HEK293 (cell line): ENCODE measurements at regions not wholly inside any gene's neighbourhood (a gene's known extent, or its start where the extent isn't known, plus 50 kb on each side); places are given as distances from the start of the nearest gene placed in this dataset.

Experiments
- CTCF ChIA-PET: fragments of 350-600 bp; formaldehyde crosslinking; extraction: SDS; loops from one replicate; lab custom pipeline; 2021; ENCODE audit warnings: antibody characterized with exemption; lab: Yijun Ruan, JAX
- POLR2A ChIA-PET: fragments of 300-600 bp; formaldehyde crosslinking; extraction: SDS; loops from one replicate; lab custom pipeline; 2020; ENCODE audit warnings: antibody characterized with exemption, inconsistent platforms; lab: Yijun Ruan, JAX
- H3K27ac ChIP-seq: fragments of 200-500 bp; sonication (Bioruptor generic); 2 replicates; pipeline ENCODE4 v1.5.1; 2014; ENCODE audit warnings: low read depth, low read length, control low read depth, inconsistent platforms; ENCODE audit errors: extremely low read depth
- H3K36me3 ChIP-seq, 2 experiments: fragments of 200-500 bp in 1 of 2; sonication (Bioruptor generic) in 1 of 2; 1 replicate in 1 of 2; 2 replicates in 1 of 2; pipeline ENCODE4 v1.5.1; 2014 to 2017; ENCODE audit warnings: inconsistent platforms in 2 of 2, low read length in 2 of 2; ENCODE audit not compliant: control insufficient read depth in 2 of 2, insufficient read depth in 1 of 2
- H3K4me1 ChIP-seq: fragments of 200-500 bp; sonication (Bioruptor generic); 2 replicates; pipeline ENCODE4 v1.5.1; 2014; ENCODE audit warnings: mild to moderate bottlenecking, low read length, inconsistent platforms; ENCODE audit not compliant: control insufficient read depth, insufficient read depth
- H3K4me3 ChIP-seq: 2 replicates; pipeline ENCODE4 v1.5.1; 2011; ENCODE audit warnings: low read depth, mild to moderate bottlenecking, control low read depth, low read length, moderate library complexity
- H3K9me3 ChIP-seq: fragments of 200-500 bp; sonication (Bioruptor generic); 2 replicates; pipeline ENCODE4 v1.5.1; 2014; ENCODE audit warnings: low read depth, low read length, inconsistent platforms; ENCODE audit not compliant: control insufficient read depth, insufficient read depth
- KLF10 ChIP-seq: fragments of 450-650 bp; IDR thresholded peaks from 2 replicates; pipeline ENCODE4 v1.5.1; 2018; ENCODE audit warnings: missing biosample characterization, mild to moderate bottlenecking, missing genetic modification characterization
- KLF16 ChIP-seq: fragments of 450-650 bp; formaldehyde crosslinking; IDR thresholded peaks from 2 replicates; pipeline ENCODE4 v1.5.1; 2017; ENCODE audit warnings: missing biosample characterization, missing genetic modification characterization
- MEIS1 ChIP-seq: sonication (generic); formaldehyde crosslinking; IDR thresholded peaks from 2 replicates; pipeline ENCODE4 v1.8.1; 2022; ENCODE audit warnings: missing genetic modification reagents, mild to moderate bottlenecking, borderline replicate concordance
- RBAK ChIP-seq: fragments of 450-650 bp; formaldehyde crosslinking; IDR thresholded peaks from 2 replicates; pipeline ENCODE4 v1.5.1; 2016; ENCODE audit warnings: missing biosample characterization, missing genetic modification characterization
- SCRT2 ChIP-seq: fragments of 450-650 bp; formaldehyde crosslinking; IDR thresholded peaks from 2 replicates; pipeline ENCODE4 v1.5.1; 2016; ENCODE audit warnings: missing biosample characterization, missing genetic modification characterization
- SP7 ChIP-seq: fragments of 450-650 bp; formaldehyde crosslinking; IDR thresholded peaks from 2 replicates; pipeline ENCODE4 v1.5.1; 2016; ENCODE audit warnings: missing biosample characterization, missing genetic modification characterization
- YY1 ChIP-seq: fragments of 450-650 bp; formaldehyde crosslinking; IDR thresholded peaks from 2 replicates; pipeline ENCODE4 v1.5.1; 2018; ENCODE audit warnings: missing biosample characterization, missing genetic modification characterization
- ZBTB8A ChIP-seq: fragments of 450-650 bp; formaldehyde crosslinking; IDR thresholded peaks from 2 replicates; pipeline ENCODE4 v1.5.1; 2016; ENCODE audit warnings: missing biosample characterization, missing genetic modification characterization
- ZFP3 ChIP-seq: fragments of 450-650 bp; formaldehyde crosslinking; IDR thresholded peaks from 2 replicates; pipeline ENCODE4 v1.5.1; 2016; ENCODE audit warnings: low read depth, missing biosample characterization, missing genetic modification characterization
- ZNF114 ChIP-seq: fragments of 450-650 bp; formaldehyde crosslinking; IDR thresholded peaks from 2 replicates; pipeline ENCODE4 v1.5.0; 2017; ENCODE audit warnings: missing biosample characterization, missing genetic modification characterization
- ZNF138 ChIP-seq: fragments of 450-650 bp; formaldehyde crosslinking; IDR thresholded peaks from 2 replicates; pipeline ENCODE4 v1.5.1; 2016; ENCODE audit warnings: missing biosample characterization, missing genetic modification characterization, borderline replicate concordance
- ZNF23 ChIP-seq: fragments of 450-650 bp; formaldehyde crosslinking; IDR thresholded peaks from 2 replicates; pipeline ENCODE4 v1.5.1; 2016; ENCODE audit warnings: missing biosample characterization, missing genetic modification characterization, borderline replicate concordance
- ZNF354C ChIP-seq: fragments of 450-650 bp; formaldehyde crosslinking; IDR thresholded peaks from 2 replicates; pipeline ENCODE4 v1.5.1; 2016; ENCODE audit warnings: missing biosample characterization, missing genetic modification characterization, low read depth, borderline replicate concordance
- ZNF585B ChIP-seq: fragments of 450-650 bp; formaldehyde crosslinking; IDR thresholded peaks from 2 replicates; pipeline ENCODE4 v1.5.1; 2016; ENCODE audit warnings: missing biosample characterization, missing genetic modification characterization
- ZNF658 ChIP-seq: fragments of 450-650 bp; formaldehyde crosslinking; IDR thresholded peaks from 2 replicates; pipeline ENCODE4; 2016; ENCODE audit warnings: missing biosample characterization, missing genetic modification characterization
- ZNF677 ChIP-seq: fragments of 450-650 bp; IDR thresholded peaks from 2 replicates; pipeline ENCODE4 v1.5.0; 2018; ENCODE audit warnings: missing biosample characterization, mild to moderate bottlenecking, missing genetic modification characterization, moderate library complexity
- ZNF704 ChIP-seq: fragments of 450-650 bp; formaldehyde crosslinking; IDR thresholded peaks from 2 replicates; pipeline ENCODE4 v1.5.1; 2016; ENCODE audit warnings: missing biosample characterization, missing genetic modification characterization
- ZNF776 ChIP-seq: fragments of 450-650 bp; formaldehyde crosslinking; IDR thresholded peaks from 2 replicates; pipeline ENCODE4 v1.5.0; 2017; ENCODE audit warnings: missing biosample characterization, missing genetic modification characterization, borderline replicate concordance
- ZNF777 ChIP-seq: fragments of 450-650 bp; formaldehyde crosslinking; IDR thresholded peaks from 2 replicates; pipeline ENCODE4 v1.5.1; 2017; ENCODE audit warnings: missing biosample characterization, missing genetic modification characterization, borderline replicate concordance
- ZNF791 ChIP-seq: fragments of 450-650 bp; formaldehyde crosslinking; IDR thresholded peaks from 2 replicates; pipeline ENCODE4 v1.5.1; 2016; ENCODE audit warnings: missing biosample characterization, missing genetic modification characterization
- TF ChIP-seq, protein P1 (sequence below): fragments of 450-650 bp; formaldehyde crosslinking; IDR thresholded peaks from 2 replicates; pipeline ENCODE4 v1.5.1; 2017; ENCODE audit warnings: missing biosample characterization, missing genetic modification characterization
- TF ChIP-seq, protein P2 (sequence below): fragments of 450-650 bp; formaldehyde crosslinking; IDR thresholded peaks from 2 replicates; pipeline ENCODE4 v1.5.1; 2016; ENCODE audit warnings: missing biosample characterization, missing genetic modification characterization

- no peak for TF ChIP-seq YY1 (tag by site-specific recombination)
Observed at GRCh38 chr3:150329408-150329807, 78.7 kb upstream of the TSC22D2 start (continued).

DNA sequence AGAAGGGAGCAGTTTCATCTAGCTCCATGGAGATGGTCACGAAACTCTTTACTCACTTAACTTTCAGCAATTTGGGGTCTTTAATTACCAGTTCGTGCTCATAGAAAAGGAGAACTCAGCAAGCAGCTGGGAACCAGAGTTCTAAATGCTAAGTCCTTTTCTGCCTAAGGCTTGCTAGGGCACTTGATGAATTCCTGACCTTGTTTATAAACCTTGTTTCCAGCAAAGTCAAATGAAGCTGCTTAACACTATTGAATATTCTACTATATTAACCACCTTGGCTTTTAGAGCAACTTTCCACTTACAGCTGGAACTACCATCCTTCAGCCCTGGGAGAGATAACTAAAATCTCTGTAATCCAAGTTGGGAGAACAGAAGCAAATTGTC is 79.5 kb upstream of the TSC22D2 start:
- TF ChIP-seq ZNF354C (tag by site-specific recombination) (no peak), ZNF677 (tag by site-specific recombination) (no peak), MEIS1 (no peak), ZNF585B (no peak), ZFP3 (tag by site-specific recombination) (no peak), SP7 (tag by site-specific recombination) (no peak), YY1 (tag by site-specific recombination) (no peak), KLF10 (tag by site-specific recombination) (no peak), ZNF777 (tag by site-specific recombination) (no peak), SCRT2 (tag by site-specific recombination) (no peak), ZNF114 (no peak), ZNF23 (tag by site-specific recombination) (no peak), ZNF776 (tag by site-specific recombination) (no peak), ZNF791 (tag by site-specific recombination) (no peak), ZNF704 (tag by site-specific recombination) (no peak), ZBTB8A (tag by site-specific recombination) (no peak), RBAK (no peak), ZNF658 (tag by site-specific recombination) (no peak)
- TF ChIP-seq, protein P1, sequence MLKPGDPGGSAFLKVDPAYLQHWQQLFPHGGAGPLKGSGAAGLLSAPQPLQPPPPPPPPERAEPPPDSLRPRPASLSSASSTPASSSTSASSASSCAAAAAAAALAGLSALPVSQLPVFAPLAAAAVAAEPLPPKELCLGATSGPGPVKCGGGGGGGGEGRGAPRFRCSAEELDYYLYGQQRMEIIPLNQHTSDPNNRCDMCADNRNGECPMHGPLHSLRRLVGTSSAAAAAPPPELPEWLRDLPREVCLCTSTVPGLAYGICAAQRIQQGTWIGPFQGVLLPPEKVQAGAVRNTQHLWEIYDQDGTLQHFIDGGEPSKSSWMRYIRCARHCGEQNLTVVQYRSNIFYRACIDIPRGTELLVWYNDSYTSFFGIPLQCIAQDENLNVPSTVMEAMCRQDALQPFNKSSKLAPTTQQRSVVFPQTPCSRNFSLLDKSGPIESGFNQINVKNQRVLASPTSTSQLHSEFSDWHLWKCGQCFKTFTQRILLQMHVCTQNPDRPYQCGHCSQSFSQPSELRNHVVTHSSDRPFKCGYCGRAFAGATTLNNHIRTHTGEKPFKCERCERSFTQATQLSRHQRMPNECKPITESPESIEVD (tag by site-specific recombination): no peak
- TF ChIP-seq, protein P2, sequence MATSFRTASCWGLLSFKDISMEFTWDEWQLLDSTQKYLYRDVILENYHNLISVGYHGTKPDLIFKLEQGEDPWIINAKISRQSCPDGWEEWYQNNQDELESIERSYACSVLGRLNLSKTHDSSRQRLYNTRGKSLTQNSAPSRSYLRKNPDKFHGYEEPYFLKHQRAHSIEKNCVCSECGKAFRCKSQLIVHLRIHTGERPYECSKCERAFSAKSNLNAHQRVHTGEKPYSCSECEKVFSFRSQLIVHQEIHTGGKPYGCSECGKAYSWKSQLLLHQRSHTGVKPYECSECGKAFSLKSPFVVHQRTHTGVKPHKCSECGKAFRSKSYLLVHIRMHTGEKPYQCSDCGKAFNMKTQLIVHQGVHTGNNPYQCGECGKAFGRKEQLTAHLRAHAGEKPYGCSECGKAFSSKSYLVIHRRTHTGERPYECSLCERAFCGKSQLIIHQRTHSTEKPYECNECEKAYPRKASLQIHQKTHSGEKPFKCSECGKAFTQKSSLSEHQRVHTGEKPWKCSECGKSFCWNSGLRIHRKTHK (tag by site-specific recombination): no peak
- H3K4me3 ChIP-seq: no peak overlapping the region
- H3K4me1 ChIP-seq: no peaks in the 10 kb centered on the region
- H3K27ac ChIP-seq: no peak overlapping the region
- POLR2A ChIA-PET: no interaction called here
- H3K36me3 ChIP-seq: no peaks in the 10 kb centered on the region
- H3K9me3 ChIP-seq: no peaks in the 10 kb centered on the region
- CTCF ChIA-PET: no interaction called here

GRCh38 chr3:150327678-150328653 is 80.1 kb upstream of the TSC22D2 start:
- CTCF ChIA-PET: no interaction called here
- no peak overlapping the region for H3K4me3 ChIP-seq
- no peaks in the 10 kb centered on the region for H3K36me3 ChIP-seq
- no peaks in the 10 kb centered on the region for H3K9me3 ChIP-seq
- no peak overlapping the region for H3K27ac ChIP-seq
- no peaks in the 10 kb centered on the region for H3K4me1 ChIP-seq
- POLR2A ChIA-PET: no interaction called here
- TF ChIP-seq ZNF138 (tag by site-specific recombination): no peak
- no peak for TF ChIP-seq KLF16
